ENCODE measurements at regions not wholly inside any gene's neighbourhood (a gene's known extent, or its start where the extent isn't known, plus 50 kb on each side); places are given as distances from the start of the nearest gene placed in this dataset.

GRCh38 chr12:24551163-24551786, 397.6 kb downstream of the BCAT1 start:
- TF ChIP-seq, protein P1, sequence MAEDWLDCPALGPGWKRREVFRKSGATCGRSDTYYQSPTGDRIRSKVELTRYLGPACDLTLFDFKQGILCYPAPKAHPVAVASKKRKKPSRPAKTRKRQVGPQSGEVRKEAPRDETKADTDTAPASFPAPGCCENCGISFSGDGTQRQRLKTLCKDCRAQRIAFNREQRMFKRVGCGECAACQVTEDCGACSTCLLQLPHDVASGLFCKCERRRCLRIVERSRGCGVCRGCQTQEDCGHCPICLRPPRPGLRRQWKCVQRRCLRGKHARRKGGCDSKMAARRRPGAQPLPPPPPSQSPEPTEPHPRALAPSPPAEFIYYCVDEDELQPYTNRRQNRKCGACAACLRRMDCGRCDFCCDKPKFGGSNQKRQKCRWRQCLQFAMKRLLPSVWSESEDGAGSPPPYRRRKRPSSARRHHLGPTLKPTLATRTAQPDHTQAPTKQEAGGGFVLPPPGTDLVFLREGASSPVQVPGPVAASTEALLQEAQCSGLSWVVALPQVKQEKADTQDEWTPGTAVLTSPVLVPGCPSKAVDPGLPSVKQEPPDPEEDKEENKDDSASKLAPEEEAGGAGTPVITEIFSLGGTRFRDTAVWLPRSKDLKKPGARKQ (CRISPR knock-in tag; IDR thresholded peaks at IDR 0.05): no peak
- no peak for TF ChIP-seq SMARCB1 (IDR thresholded peaks at IDR 0.05; ENCODE audit: insufficient read length, low read depth)
- TF ChIP-seq EZH2 (IDR thresholded peaks at IDR 0.05; ENCODE audit: borderline replicate concordance, low read depth, low read length): no peak
- no peak for TF ChIP-seq TEAD2 (tag; IDR thresholded peaks at IDR 0.05)
- TF ChIP-seq, protein P2, sequence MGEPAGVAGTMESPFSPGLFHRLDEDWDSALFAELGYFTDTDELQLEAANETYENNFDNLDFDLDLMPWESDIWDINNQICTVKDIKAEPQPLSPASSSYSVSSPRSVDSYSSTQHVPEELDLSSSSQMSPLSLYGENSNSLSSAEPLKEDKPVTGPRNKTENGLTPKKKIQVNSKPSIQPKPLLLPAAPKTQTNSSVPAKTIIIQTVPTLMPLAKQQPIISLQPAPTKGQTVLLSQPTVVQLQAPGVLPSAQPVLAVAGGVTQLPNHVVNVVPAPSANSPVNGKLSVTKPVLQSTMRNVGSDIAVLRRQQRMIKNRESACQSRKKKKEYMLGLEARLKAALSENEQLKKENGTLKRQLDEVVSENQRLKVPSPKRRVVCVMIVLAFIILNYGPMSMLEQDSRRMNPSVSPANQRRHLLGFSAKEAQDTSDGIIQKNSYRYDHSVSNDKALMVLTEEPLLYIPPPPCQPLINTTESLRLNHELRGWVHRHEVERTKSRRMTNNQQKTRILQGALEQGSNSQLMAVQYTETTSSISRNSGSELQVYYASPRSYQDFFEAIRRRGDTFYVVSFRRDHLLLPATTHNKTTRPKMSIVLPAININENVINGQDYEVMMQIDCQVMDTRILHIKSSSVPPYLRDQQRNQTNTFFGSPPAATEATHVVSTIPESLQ (CRISPR knock-in tag; IDR thresholded peaks at IDR 0.05): no peak
